Activated naive CD8-positive, alpha-beta T cell treated with anti-CD3 and anti-CD28 coated beads, Interleukin-2, amount 50 U/mL, for 24 hours (primary cell): ENCODE measurements at regions not wholly inside any gene's neighbourhood (a gene's known extent, or its start where the extent isn't known, plus 50 kb on each side); places are given as distances from the start of the nearest gene placed in this dataset.

ENCODE experiments used
- ATAC-seq: fragments of 150-1000 bp; cut with Tn5 transposase; one replicate; pipeline ENCODE4 v1.10.0; 2021
- DNase-seq: peaks from one replicate; pipeline ENCODE4 v3.0.0; 2021
- H3K27ac Mint-ChIP-seq: one replicate; pipeline ENCODE4 v1.8.0; 2021; ENCODE audit warnings: mild to moderate bottlenecking, mixed read lengths
- H3K27me3 Mint-ChIP-seq: one replicate; pipeline ENCODE4 v1.8.0; 2021; ENCODE audit warnings: mixed read lengths
- H3K36me3 Mint-ChIP-seq: one replicate; pipeline ENCODE4 v1.8.0; 2021; ENCODE audit warnings: low read depth, mixed read lengths
- H3K4me1 Mint-ChIP-seq: one replicate; pipeline ENCODE4 v1.8.0; 2021; ENCODE audit warnings: mixed read lengths
- H3K4me3 Mint-ChIP-seq: one replicate; pipeline ENCODE4 v1.8.0; 2021; ENCODE audit warnings: mild to moderate bottlenecking, moderate library complexity, mixed read lengths
- H3K9me3 Mint-ChIP-seq: one replicate; pipeline ENCODE4 v1.8.0; 2021; ENCODE audit warnings: mixed read lengths

- ATAC-seq (no peak), DNase-seq (no peak)
- H3K4me3 Mint-ChIP-seq = no peak overlapping the region
- no peaks in the 10 kb centered on the region for H3K36me3 Mint-ChIP-seq
- H3K27ac Mint-ChIP-seq = no peak overlapping the region
- H3K27me3 Mint-ChIP-seq = peaks cover 33% of the 10 kb centered on the region
- no peaks in the 10 kb centered on the region for H3K9me3 Mint-ChIP-seq
- H3K4me1 Mint-ChIP-seq = no peaks in the 10 kb centered on the region
Measured at GRCh38 chr12:53803194-53803593, 51.4 kb upstream of the CISTR start.

DNA sequence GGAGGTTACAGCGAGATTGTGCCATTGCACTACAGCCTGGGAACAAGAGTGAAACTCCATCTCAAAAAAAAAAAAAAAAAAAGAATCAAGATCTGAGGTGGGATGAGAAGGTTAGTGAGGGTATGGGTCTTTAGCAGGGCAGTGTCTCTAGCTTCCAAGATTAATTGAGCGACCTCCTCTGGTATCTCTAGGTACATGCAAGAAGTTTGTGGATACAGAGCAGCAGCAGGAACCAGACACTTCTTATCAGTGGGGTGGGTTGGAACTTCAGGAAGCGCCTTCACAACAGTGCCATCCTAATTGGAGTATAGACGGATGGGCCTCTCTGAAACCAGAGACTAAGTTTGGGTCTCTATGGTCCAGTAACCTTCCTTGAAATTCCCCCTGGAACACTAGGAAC is 51.9 kb upstream of the CISTR start:
- no peaks in the 10 kb centered on the region for H3K36me3 Mint-ChIP-seq
- no peak overlapping the region for H3K27ac Mint-ChIP-seq
- peaks cover 34% of the 10 kb centered on the region for H3K27me3 Mint-ChIP-seq
- no peaks in the 10 kb centered on the region for H3K4me1 Mint-ChIP-seq
- ATAC-seq (no peak), DNase-seq (no peak)
- no peak overlapping the region for H3K4me3 Mint-ChIP-seq
- no peaks in the 10 kb centered on the region for H3K9me3 Mint-ChIP-seq

GRCh38 chr12:53804429-53804828 is 52.6 kb upstream of the CISTR start:
- Mint-ChIP-seq H3K36me3 (no peaks in the 10 kb centered on the region), H3K4me3 (no peak overlapping the region), H3K9me3 (no peaks in the 10 kb centered on the region), H3K4me1 (no peaks in the 10 kb centered on the region), H3K27ac (no peak overlapping the region), H3K27me3 (peaks cover 30% of the 10 kb centered on the region)
- ATAC-seq = no peak
- DNase-seq = no peak

DNA sequence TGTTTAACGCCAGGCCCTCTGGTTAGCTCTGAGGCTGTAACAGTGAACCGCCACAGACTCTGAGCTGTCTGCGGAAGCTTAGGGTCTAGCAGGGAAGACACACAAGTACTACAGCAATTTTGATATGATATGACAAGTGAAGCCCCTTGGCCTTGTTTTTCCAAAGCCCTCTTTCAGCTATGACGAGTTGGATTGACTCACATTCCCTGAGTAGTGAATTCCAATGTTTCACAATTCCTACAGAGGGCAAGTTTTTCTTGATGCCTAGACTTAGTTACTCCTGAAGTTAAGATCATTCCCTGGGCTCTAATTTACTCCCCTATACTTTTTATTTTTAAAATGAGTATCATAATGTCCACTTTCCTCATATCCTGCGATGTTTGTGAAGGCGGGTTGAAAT is 53.3 kb upstream of the CISTR start:
- Mint-ChIP-seq H3K4me3 (no peak overlapping the region), H3K27ac (no peak overlapping the region), H3K36me3 (no peaks in the 10 kb centered on the region), H3K4me1 (no peaks in the 10 kb centered on the region), H3K9me3 (no peaks in the 10 kb centered on the region), H3K27me3 (peaks cover 30% of the 10 kb centered on the region)
- DNase-seq (no peak), ATAC-seq (no peak)

DNA sequence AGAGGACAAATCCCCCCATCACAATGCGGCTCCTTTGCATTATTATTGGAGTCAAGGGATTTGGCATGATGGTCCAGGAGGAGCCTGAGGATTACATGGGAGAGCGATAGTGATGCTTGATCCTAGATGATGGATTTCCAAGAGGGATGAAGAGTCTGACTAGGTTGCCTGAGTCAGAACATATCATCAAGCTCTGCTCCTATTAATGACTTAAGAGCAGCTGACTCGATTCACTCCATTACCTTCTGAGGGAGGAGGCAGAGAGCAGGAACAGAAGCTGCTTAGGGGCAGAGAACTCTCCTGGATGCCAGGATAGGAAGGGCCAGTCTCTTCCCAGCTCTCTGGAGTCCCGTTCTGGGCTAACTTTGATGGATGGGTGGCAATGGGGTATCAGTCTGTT is 54.0 kb upstream of the CISTR start:
- Mint-ChIP-seq H3K36me3 (no peaks in the 10 kb centered on the region), H3K4me1 (no peaks in the 10 kb centered on the region), H3K9me3 (no peaks in the 10 kb centered on the region), H3K27ac (no peak overlapping the region), H3K4me3 (no peak overlapping the region), H3K27me3 (peaks cover 30% of the 10 kb centered on the region)
- DNase-seq (no peak), ATAC-seq (no peak)

- no peak overlapping the region for H3K4me3 Mint-ChIP-seq
Measured at GRCh38 chr12:53806721-53807120, 54.9 kb upstream of the CISTR start.

GRCh38 chr12:53807322-53807860 is 55.6 kb upstream of the CISTR start:
- Mint-ChIP-seq H3K9me3 (no peaks in the 10 kb centered on the region), H3K4me3 (no peak overlapping the region), H3K27me3 (peaks cover 30% of the 10 kb centered on the region)

More at GRCh38 chr12:53806721-53807120, 54.9 kb upstream of the CISTR start:
- no peaks in the 10 kb centered on the region for H3K36me3 Mint-ChIP-seq
- H3K9me3 Mint-ChIP-seq = no peaks in the 10 kb centered on the region
- ATAC-seq = no peak
- no peaks in the 10 kb centered on the region for H3K4me1 Mint-ChIP-seq
- no peak for DNase-seq
- no peak overlapping the region for H3K27ac Mint-ChIP-seq
- peaks cover 25% of the 10 kb centered on the region for H3K27me3 Mint-ChIP-seq

DNA sequence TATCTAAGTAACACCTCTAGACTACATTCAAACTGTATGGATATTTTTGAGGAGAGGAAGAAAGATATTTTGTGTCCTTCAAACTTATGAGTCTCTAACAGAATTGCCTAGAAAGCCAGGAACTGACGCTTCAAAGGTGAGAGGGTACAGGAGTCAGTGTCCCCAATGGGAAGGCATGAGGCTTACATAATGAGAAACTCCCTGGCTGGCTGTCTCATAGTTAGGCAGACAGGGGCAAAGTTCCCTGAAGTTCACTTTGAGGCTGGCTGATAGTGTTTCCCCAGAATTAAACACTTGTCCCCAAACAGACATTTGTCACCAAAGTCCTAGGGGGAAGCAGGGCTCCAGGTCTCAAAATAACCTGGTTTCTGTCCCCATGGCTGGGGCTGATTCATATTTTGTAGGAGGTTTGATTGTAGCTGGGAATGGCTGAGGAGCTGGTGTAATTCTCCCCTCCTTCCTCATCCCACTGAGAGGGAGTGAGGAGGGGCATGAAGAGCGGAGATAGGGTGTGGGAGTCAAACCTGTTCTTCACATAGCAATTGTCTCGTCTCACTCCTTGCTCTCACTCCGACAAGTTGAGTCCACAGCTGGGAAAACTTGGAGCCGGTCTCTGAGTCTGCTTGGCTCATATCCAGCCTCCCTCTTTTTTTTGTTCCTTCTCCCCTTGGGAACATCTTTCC is 56.4 kb upstream of the CISTR start:
- ATAC-seq (no peak), DNase-seq (no peak)
- peaks cover 25% of the 10 kb centered on the region for H3K27me3 Mint-ChIP-seq
- H3K9me3 Mint-ChIP-seq = no peaks in the 10 kb centered on the region
- no peak overlapping the region for H3K27ac Mint-ChIP-seq
- H3K4me1 Mint-ChIP-seq = no peaks in the 10 kb centered on the region
- H3K4me3 Mint-ChIP-seq = no peak overlapping the region
- H3K36me3 Mint-ChIP-seq = no peaks in the 10 kb centered on the region

More at GRCh38 chr12:53807322-53807860, 55.6 kb upstream of the CISTR start:
- DNase-seq (no peak), ATAC-seq (no peak)
- Mint-ChIP-seq H3K27ac (no peak overlapping the region), H3K4me1 (no peaks in the 10 kb centered on the region), H3K36me3 (no peaks in the 10 kb centered on the region)

- H3K9me3 Mint-ChIP-seq = no peaks in the 10 kb centered on the region
- DNase-seq = no peak
Measured at GRCh38 chr12:53809005-53809404, 57.2 kb upstream of the CISTR start.

DNA sequence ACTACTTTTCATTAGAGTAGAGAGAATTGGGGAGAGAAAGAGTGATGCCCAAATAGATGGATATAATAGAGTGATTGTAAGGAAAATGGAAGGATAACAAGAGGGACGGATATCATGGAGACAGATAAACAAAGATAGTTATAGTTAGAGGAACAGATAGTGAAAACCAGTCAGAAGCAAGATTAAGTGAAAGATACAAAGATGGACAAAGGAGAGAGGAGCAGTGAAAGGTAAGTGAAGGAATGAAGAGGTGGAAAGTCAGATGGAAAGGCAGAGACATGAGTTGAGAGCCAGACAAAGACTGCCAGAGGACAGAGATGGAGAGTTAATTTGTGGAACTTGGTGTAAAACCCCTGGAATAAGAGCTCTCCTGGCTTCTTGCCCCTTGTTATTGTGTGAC is 59.2 kb upstream of the CISTR start:
- DNase-seq (no peak), ATAC-seq (no peak)
- H3K4me1 Mint-ChIP-seq = no peaks in the 10 kb centered on the region
- H3K9me3 Mint-ChIP-seq = no peaks in the 10 kb centered on the region
- H3K4me3 Mint-ChIP-seq = no peak overlapping the region
- no peak overlapping the region for H3K27ac Mint-ChIP-seq
- peaks cover 20% of the 10 kb centered on the region for H3K27me3 Mint-ChIP-seq
- no peaks in the 10 kb centered on the region for H3K36me3 Mint-ChIP-seq

More at GRCh38 chr12:53809005-53809404, 57.2 kb upstream of the CISTR start:
- Mint-ChIP-seq H3K4me3 (no peak overlapping the region), H3K27me3 (peaks cover 20% of the 10 kb centered on the region), H3K4me1 (no peaks in the 10 kb centered on the region), H3K36me3 (no peaks in the 10 kb centered on the region), H3K27ac (no peak overlapping the region)
- no peak for ATAC-seq

- H3K4me3 Mint-ChIP-seq = no peak overlapping the region
- no peak overlapping the region for H3K27ac Mint-ChIP-seq
- H3K9me3 Mint-ChIP-seq = no peaks in the 10 kb centered on the region
- DNase-seq (no peak), ATAC-seq (no peak)
- peaks cover 19% of the 10 kb centered on the region for H3K27me3 Mint-ChIP-seq
- H3K36me3 Mint-ChIP-seq = no peaks in the 10 kb centered on the region
- no peaks in the 10 kb centered on the region for H3K4me1 Mint-ChIP-seq
Measured at GRCh38 chr12:53811606-53812005, 59.8 kb upstream of the CISTR start.

DNA sequence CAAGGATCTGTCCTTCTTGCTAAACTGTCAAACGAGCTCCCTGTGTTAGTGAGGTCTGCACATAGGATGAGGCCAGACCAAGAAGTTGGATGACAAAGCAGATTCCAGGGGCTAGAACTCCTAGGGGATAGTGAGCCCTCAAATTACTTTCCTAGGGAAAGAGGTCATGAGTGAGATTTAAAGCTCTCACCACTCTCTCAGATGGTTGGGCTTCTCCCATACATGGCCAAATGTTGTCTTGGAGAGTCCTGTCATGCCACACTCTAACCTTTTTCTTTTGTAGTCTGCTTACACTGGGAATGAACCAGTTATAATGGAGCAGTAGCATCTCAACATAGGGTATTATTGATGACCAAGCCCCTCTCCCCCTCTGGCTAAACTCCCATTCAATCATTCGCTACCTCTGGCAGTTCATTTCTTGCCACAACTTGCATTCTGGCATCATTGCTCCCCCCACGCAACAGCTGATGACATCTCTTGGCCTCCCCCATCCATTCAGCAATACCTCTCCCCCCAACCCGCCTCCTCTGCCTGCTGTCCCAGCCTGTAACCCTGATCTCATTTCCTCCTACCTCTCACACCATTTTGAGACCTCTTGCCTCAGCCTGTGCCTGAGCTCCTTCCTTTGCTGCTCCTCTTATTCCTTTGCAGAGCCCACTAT is 64.7 kb upstream of the CISTR start:
- DNase-seq = no peak
- H3K27ac Mint-ChIP-seq = no peak overlapping the region
- no peaks in the 10 kb centered on the region for H3K9me3 Mint-ChIP-seq
- H3K4me3 Mint-ChIP-seq = no peak overlapping the region
- no peak for ATAC-seq
- no peaks in the 10 kb centered on the region for H3K4me1 Mint-ChIP-seq
- no peaks in the 10 kb centered on the region for H3K36me3 Mint-ChIP-seq
- H3K27me3 Mint-ChIP-seq = peaks cover 52% of the 10 kb centered on the region

DNA sequence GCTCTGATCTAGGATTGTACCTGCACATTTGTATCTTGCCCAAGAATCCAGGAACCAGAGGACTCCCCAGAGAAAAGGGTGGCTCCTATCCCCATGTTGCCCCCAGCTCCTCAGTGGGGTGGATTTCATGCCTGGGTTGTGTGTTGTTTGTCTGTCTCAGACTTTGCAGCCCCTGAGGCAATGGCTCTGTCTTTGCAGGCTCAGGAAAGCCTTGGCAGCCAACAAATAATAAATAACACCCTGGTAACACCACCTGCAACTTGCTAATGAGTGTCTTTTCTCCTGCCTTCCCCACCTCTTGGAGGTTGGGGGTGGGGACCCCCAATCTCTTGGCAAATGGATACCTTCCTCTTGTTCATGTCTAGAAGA is 65.2 kb upstream of the CISTR start:
- DNase-seq (no peak), ATAC-seq (no peak)
- no peaks in the 10 kb centered on the region for H3K4me1 Mint-ChIP-seq
- no peaks in the 10 kb centered on the region for H3K9me3 Mint-ChIP-seq
- H3K36me3 Mint-ChIP-seq = no peaks in the 10 kb centered on the region
- no peak overlapping the region for H3K4me3 Mint-ChIP-seq
- no peak overlapping the region for H3K27ac Mint-ChIP-seq
- H3K27me3 Mint-ChIP-seq = peaks cover 55% of the 10 kb centered on the region

DNA sequence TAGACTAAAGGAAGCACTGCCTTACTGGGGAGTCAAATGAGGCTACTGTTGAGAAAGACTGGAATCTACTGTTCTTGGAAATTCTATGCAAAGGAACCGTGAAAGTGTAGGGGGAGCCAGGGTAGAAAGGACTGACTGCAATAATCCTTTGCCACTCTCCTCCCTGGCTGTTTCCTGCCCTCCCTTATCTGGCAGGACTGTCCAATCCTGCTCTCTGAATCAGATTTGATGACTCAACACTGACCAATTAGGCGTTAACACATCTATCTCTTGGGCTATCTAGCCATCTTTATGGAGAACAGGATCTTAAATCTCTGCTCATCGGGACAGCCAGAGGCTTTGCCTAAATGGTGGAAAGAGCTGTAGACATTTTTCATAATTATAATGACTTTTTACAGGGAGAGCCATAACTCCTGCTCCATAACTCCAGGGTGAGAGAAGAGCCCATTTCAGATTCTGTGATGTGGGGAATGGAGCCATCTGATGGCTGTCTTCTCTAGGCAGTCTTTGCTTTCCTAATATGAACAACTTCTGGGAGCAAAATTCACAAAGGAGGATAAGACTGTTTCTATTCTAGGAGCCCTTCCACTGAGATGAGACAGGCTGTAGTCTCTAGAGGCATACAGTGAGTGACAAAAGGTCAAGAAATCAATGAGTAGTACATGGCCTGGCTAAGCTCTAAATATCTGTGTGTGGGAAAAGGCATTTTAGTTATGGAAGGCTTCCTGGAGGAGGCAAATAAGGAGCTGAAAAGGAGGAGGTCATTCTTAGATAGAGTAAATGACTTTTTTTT is 68.9 kb upstream of the CISTR start:
- no peaks in the 10 kb centered on the region for H3K9me3 Mint-ChIP-seq
- H3K27ac Mint-ChIP-seq = no peak overlapping the region
- peaks cover 58% of the 10 kb centered on the region for H3K27me3 Mint-ChIP-seq
- H3K4me1 Mint-ChIP-seq = no peaks in the 10 kb centered on the region
- no peak overlapping the region for H3K4me3 Mint-ChIP-seq
- ATAC-seq = no peak
- no peaks in the 10 kb centered on the region for H3K36me3 Mint-ChIP-seq
- no peak for DNase-seq
